Mesenchymal stem cell (in vitro differentiated cells and primary cell): ENCODE measurements at regions not wholly inside any gene's neighbourhood (a gene's known extent, or its start where the extent isn't known, plus 50 kb on each side); places are given as distances from the start of the nearest gene placed in this dataset.
A peak's percentile ranks its signal among the peaks of the same experiment; 100 is the strongest.

Experiments
- DNase-seq: peaks from one replicate; pipeline ENCODE4 v3.0.0-alpha.2; 2013
- H2AFZ ChIP-seq: one replicate; pipeline ENCODE4 v1.6.1; 2013; ENCODE audit warnings: low read depth, mild to moderate bottlenecking, control low read depth, inconsistent platforms, low read length, moderate library complexity
- H2AK5ac ChIP-seq: 2 replicates; pipeline ENCODE4 v1.6.1; 2013; ENCODE audit warnings: low read length, moderate library complexity, mild to moderate bottlenecking, inconsistent platforms; ENCODE audit not compliant: severe bottlenecking
- H2BK120ac ChIP-seq: one replicate; pipeline ENCODE4 v1.6.1; 2013; ENCODE audit warnings: low read depth, mild to moderate bottlenecking, inconsistent platforms, low read length, moderate library complexity
- H2BK12ac ChIP-seq, 2 experiments: one replicate each; pipeline ENCODE4 v1.6.1; 2013; ENCODE audit warnings: inconsistent platforms in 2 of 2, low read length in 2 of 2, mild to moderate bottlenecking in 2 of 2, moderate library complexity in 2 of 2, control low read depth in 1 of 2
- H2BK15ac ChIP-seq: one replicate; pipeline ENCODE4 v1.6.1; 2013; ENCODE audit warnings: mild to moderate bottlenecking, low read depth, inconsistent platforms; ENCODE audit not compliant: poor library complexity, severe bottlenecking
- H2BK5ac ChIP-seq: 2 replicates; pipeline ENCODE4 v1.6.1; 2013; ENCODE audit warnings: low read depth, mild to moderate bottlenecking, low read length, control low read depth, inconsistent platforms; ENCODE audit not compliant: poor library complexity, severe bottlenecking
- H3K14ac ChIP-seq, 2 experiments: one replicate each; pipeline ENCODE4 v1.6.1; 2013; ENCODE audit warnings: inconsistent platforms in 2 of 2, low read length in 2 of 2, control low read depth in 1 of 2, mild to moderate bottlenecking in 1 of 2, moderate library complexity in 1 of 2
- H3K18ac ChIP-seq, 2 experiments: one replicate each; pipeline ENCODE4 v1.6.1; 2013; ENCODE audit warnings: inconsistent platforms in 2 of 2, low read length in 2 of 2, control low read depth in 1 of 2, low read depth in 1 of 2, mild to moderate bottlenecking in 1 of 2
- H3K23ac ChIP-seq, 2 experiments: one replicate each; pipeline ENCODE4 v1.6.1; 2013; ENCODE audit warnings: inconsistent platforms in 2 of 2, low read length in 2 of 2, mild to moderate bottlenecking in 2 of 2, moderate library complexity in 2 of 2, control low read depth in 1 of 2
- H3K27ac ChIP-seq: 2 replicates; pipeline ENCODE4 v1.5.1; 2013; ENCODE audit warnings: mild to moderate bottlenecking, moderate library complexity, low read length, control low read depth, inconsistent platforms; ENCODE audit not compliant: poor library complexity, severe bottlenecking
- H3K27me3 ChIP-seq, 2 experiments: 2 replicates each; pipeline versions ENCODE4 v1.6.1 to v1.7.0; 2013; ENCODE audit warnings: low read length in 2 of 2, mild to moderate bottlenecking in 2 of 2, moderate library complexity in 2 of 2, control low read depth in 1 of 2, inconsistent platforms in 1 of 2; ENCODE audit not compliant: control insufficient read depth in 1 of 2, insufficient read depth in 1 of 2
- H3K36me3 ChIP-seq, 2 experiments: 2 replicates each; pipeline versions ENCODE4 v1.6.1 to v1.7.0; 2013; ENCODE audit warnings: low read length in 2 of 2, control low read depth in 1 of 2, inconsistent platforms in 1 of 2, low read depth in 1 of 2, mild to moderate bottlenecking in 1 of 2; ENCODE audit not compliant: insufficient read depth in 2 of 2, control insufficient read depth in 1 of 2
- H3K4ac ChIP-seq, 2 experiments: one replicate each; pipeline ENCODE4 v1.6.1; 2013; ENCODE audit warnings: inconsistent platforms in 2 of 2, low read length in 2 of 2, mild to moderate bottlenecking in 2 of 2, moderate library complexity in 2 of 2, control low read depth in 1 of 2, low read depth in 1 of 2
- H3K4me1 ChIP-seq: 2 replicates; pipeline ENCODE4 v1.6.1; 2013; ENCODE audit warnings: low read depth, low read length, control low read depth; ENCODE audit not compliant: control insufficient read depth, insufficient read depth
- H3K4me2 ChIP-seq: 2 replicates; pipeline ENCODE4 v1.6.1; 2013; ENCODE audit warnings: low read length, mild to moderate bottlenecking, inconsistent platforms; ENCODE audit not compliant: poor library complexity, severe bottlenecking
- H3K4me3 ChIP-seq, 2 experiments: 2 replicates each; pipeline versions ENCODE4 v1.5.1 to v1.7.0; 2013; ENCODE audit warnings: low read length in 2 of 2, mild to moderate bottlenecking in 2 of 2, control low read depth in 1 of 2, low read depth in 1 of 2; ENCODE audit not compliant: insufficient read depth in 1 of 2
- H3K79me1 ChIP-seq: replicated peaks from 2 replicates; pipeline ENCODE4 v1.6.1; 2013; ENCODE audit warnings: mild to moderate bottlenecking, control low read depth, low read length, inconsistent platforms; ENCODE audit not compliant: poor library complexity, severe bottlenecking
- H3K9ac ChIP-seq: 2 replicates; pipeline ENCODE4 v1.7.0; 2013; ENCODE audit warnings: mild to moderate bottlenecking, low read length, moderate library complexity
- H3K9me3 ChIP-seq: 2 replicates; pipeline ENCODE4 v1.7.0; 2013; ENCODE audit warnings: mild to moderate bottlenecking, low read length; ENCODE audit not compliant: control insufficient read depth
- H4K8ac ChIP-seq: one replicate; pipeline ENCODE4 v1.6.1; 2013; ENCODE audit warnings: inconsistent platforms, mild to moderate bottlenecking, low read length, moderate library complexity
- H4K91ac ChIP-seq: one replicate; pipeline ENCODE4 v1.6.1; 2013; ENCODE audit warnings: mild to moderate bottlenecking, low read length, inconsistent platforms
- WGBS: methylation state at CpG from one replicate; pipeline ENCODE4 v1.1.7; 2013; ENCODE audit warnings: mixed read lengths; 5-methylcytosine and 5-hydroxymethylcytosine counted together

DNA sequence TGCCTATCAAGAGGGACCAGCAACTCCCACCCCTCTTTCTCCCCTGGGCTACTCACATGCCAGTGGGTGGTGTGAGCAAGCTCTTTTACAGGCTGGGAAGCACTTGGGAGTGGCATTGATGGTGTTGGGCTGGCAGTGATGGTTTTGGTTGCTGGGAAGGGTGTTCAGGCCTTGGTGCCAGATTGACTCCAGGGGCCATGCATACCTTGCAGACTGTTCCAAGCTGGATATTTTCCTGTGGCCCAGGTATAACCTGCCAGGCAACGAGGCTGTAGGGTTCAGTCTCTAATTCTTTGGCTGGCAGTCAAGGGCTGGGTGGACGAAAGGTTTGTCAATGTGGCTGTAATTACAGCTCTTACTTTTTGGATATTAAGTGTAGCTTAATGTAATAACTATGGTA, 177.3 kb downstream of the MACROH2A1 start:
- Histone ChIP-seq H3K4me3 (no peak overlapping the region), H3K79me1 (no peaks in the 10 kb centered on the region), H2BK15ac (no peak overlapping the region), H2AFZ (no peak overlapping the region), H4K8ac (no peak overlapping the region), H2BK120ac (no peak overlapping the region), H3K27ac (no peak overlapping the region), H3K36me3 (no peaks in the 10 kb centered on the region), H3K4me1 (no peaks in the 10 kb centered on the region), H3K18ac (no peak overlapping the region), H3K4me2 (no peak overlapping the region), H3K9me3 (no peaks in the 10 kb centered on the region), H2AK5ac (no peak overlapping the region), H3K9ac (no peak overlapping the region), H3K14ac (no peak overlapping the region), H3K4ac (no peak overlapping the region), H4K91ac (no peak overlapping the region), H2BK12ac (no peak overlapping the region), H2BK5ac (no peak overlapping the region), H3K23ac (no peak overlapping the region), H3K27me3 (peaks cover 7 to 10% of the 10 kb centered on the region in 2 experiments)
- no peak for DNase-seq
- WGBS, result 96% methylated on average over 2 of the region's 2 CpGs

- Histone ChIP-seq H3K27ac (no peak overlapping the region), H3K79me1 (no peaks in the 10 kb centered on the region), H2BK15ac (no peak overlapping the region), H2AFZ (no peak overlapping the region), H3K23ac (no peak overlapping the region), H2BK120ac (no peak overlapping the region), H2AK5ac (no peak overlapping the region), H4K8ac (no peak overlapping the region), H3K4me3 (no peak overlapping the region), H3K4me1 (no peaks in the 10 kb centered on the region), H3K4me2 (no peak overlapping the region), H3K27me3 (peaks cover 7 to 10% of the 10 kb centered on the region in 2 experiments), H2BK12ac (peak overlapping the region in 1 of 2 experiments; percentile 18), H3K9ac (no peak overlapping the region), H3K14ac (no peak overlapping the region), H3K36me3 (no peaks in the 10 kb centered on the region), H4K91ac (no peak overlapping the region), H3K18ac (no peak overlapping the region), H3K9me3 (no peaks in the 10 kb centered on the region), H2BK5ac (no peak overlapping the region), H3K4ac (no peak overlapping the region)
- no peak for DNase-seq
- WGBS, result 92% methylated on average over 3 of the region's 3 CpGs
These were observed 177.9 kb downstream of the MACROH2A1 start for GRCh38 chr5:135221187-135221473.

DNA sequence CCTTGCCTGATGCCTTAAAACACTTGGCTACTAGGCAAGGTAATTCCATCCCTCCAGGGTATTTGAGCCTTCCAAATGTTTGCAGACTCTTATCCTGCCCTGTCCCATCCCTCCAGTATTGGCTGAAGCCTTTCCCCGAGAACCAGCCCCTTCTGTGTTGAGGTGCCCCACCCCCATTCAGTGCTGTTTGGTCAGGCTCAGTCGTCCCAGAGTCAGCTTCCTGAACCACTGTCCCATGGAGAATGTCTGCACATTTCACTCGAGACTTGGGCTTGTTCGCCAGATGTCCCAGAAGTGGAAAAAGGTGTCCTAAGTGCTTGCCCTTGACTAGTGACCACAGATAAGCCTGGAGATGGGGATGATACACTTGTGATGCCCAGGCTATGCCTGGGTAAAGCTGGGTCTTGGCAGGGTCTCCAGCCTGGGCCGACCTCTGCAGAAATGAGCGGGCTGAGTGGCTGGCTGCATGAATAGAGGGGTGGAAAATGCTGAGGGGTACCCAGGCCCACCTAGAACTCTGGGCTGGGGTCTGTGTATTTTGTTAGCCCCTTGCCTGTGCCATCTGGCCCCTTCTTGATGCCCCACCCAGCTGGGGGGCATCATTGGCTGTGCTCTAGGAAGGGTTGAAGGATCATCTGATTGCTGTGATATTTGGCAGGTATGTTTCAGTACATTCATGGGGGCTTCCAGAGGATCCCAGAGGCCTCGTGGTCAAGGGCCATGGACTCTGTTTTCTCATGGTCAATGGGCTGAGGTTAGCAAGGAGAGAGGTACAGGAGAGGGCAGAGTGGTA, 178.4 kb downstream of the MACROH2A1 start:
- no peak overlapping the region for H2BK120ac ChIP-seq
- H2BK5ac ChIP-seq, result no peak overlapping the region
- no peaks in the 10 kb centered on the region for H3K9me3 ChIP-seq
- H3K27me3 ChIP-seq, result peaks cover 7 to 14% of the 10 kb centered on the region in 2 experiments
- H3K9ac ChIP-seq, result no peak overlapping the region
- no peak overlapping the region for H3K27ac ChIP-seq
- H3K4ac ChIP-seq, result no peak overlapping the region
- H2BK15ac ChIP-seq, result no peak overlapping the region
- H3K14ac ChIP-seq, result peak overlapping the region in 1 of 2 experiments; percentile 63
- no peak overlapping the region for H2AFZ ChIP-seq
- H3K36me3 ChIP-seq, result no peaks in the 10 kb centered on the region
- no peaks in the 10 kb centered on the region for H3K4me1 ChIP-seq
- no peak overlapping the region for H3K4me3 ChIP-seq
- no peak overlapping the region for H2AK5ac ChIP-seq
- no peak overlapping the region for H3K23ac ChIP-seq
- no peak overlapping the region for H4K91ac ChIP-seq
- WGBS, result 82% methylated on average over 7 of the region's 7 CpGs
- DNase-seq, result no peak
- H2BK12ac ChIP-seq, result peak overlapping the region in 1 of 2 experiments; percentile 18
- no peak overlapping the region for H3K4me2 ChIP-seq
- no peaks in the 10 kb centered on the region for H3K79me1 ChIP-seq
- no peak overlapping the region for H3K18ac ChIP-seq
- peak overlapping the region; percentile 2 for H4K8ac ChIP-seq

DNA sequence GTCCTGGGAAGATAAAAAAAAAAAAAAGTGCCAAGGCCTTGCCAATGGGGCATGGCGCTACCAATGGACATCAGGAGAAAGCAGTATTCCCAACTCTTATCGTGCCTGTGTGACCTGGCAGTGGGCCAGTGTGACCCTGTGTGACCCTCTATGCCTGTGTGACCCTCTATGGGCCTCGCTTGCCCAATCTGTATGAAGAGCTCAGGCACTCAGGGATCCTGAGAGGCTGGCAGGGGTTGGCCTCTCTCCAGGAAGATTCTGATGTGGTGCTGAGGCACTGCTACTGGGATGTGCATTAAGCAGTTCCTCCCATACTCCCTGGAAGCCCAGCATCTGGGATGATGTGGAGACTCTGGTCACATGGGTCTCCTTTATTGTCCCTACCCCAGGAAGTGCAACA, 179.2 kb downstream of the MACROH2A1 start:
- H3K4me2 ChIP-seq, result no peak overlapping the region
- no peak for DNase-seq
- no peak overlapping the region for H2BK15ac ChIP-seq
- H3K4me1 ChIP-seq, result no peaks in the 10 kb centered on the region
- no peak overlapping the region for H2BK5ac ChIP-seq
- 98% methylated on average over 3 of the region's 3 CpGs for WGBS
- H2BK120ac ChIP-seq, result no peak overlapping the region
- no peak overlapping the region for H3K9ac ChIP-seq
- peaks cover 7 to 9% of the 10 kb centered on the region in 2 experiments for H3K27me3 ChIP-seq
- H4K91ac ChIP-seq, result no peak overlapping the region
- H3K14ac ChIP-seq, result no peak overlapping the region
- no peak overlapping the region for H3K4me3 ChIP-seq
- no peak overlapping the region for H4K8ac ChIP-seq
- no peaks in the 10 kb centered on the region for H3K36me3 ChIP-seq
- H2AFZ ChIP-seq, result no peak overlapping the region
- no peak overlapping the region for H3K23ac ChIP-seq
- H3K9me3 ChIP-seq, result no peaks in the 10 kb centered on the region
- no peak overlapping the region for H2AK5ac ChIP-seq
- H3K27ac ChIP-seq, result no peak overlapping the region
- H2BK12ac ChIP-seq, result no peak overlapping the region
- no peak overlapping the region for H3K4ac ChIP-seq
- H3K79me1 ChIP-seq, result no peaks in the 10 kb centered on the region
- H3K18ac ChIP-seq, result no peak overlapping the region
